ENCODE measurements at regions not wholly inside any gene's neighbourhood (a gene's known extent, or its start where the extent isn't known, plus 50 kb on each side); places are given as distances from the start of the nearest gene placed in this dataset.

GRCh38 chr5:123696921-123697341 is 185.0 kb downstream of the CSNK1G3 start:
- no peak overlapping the region for H3K4me3 Mint-ChIP-seq
- H3K4me1 Mint-ChIP-seq (ENCODE audit: low read depth), result no peaks in the 10 kb centered on the region
- peaks cover 29% of the 10 kb centered on the region for H3K9me3 Mint-ChIP-seq
- H3K27ac Mint-ChIP-seq, result no peak overlapping the region
- intact Hi-C loops (cut with micrococcal nuclease), result no loop called here
- no peaks in the 10 kb centered on the region for H3K36me3 Mint-ChIP-seq (ENCODE audit: low read depth)
- no peaks in the 10 kb centered on the region for H3K27me3 Mint-ChIP-seq

GRCh38 chr5:123690821-123691220 is 178.8 kb downstream of the CSNK1G3 start:
- Mint-ChIP-seq H3K4me3 (no peak overlapping the region), H3K36me3 (ENCODE audit: low read depth) (no peaks in the 10 kb centered on the region), H3K9me3 (peaks cover 19% of the 10 kb centered on the region), H3K4me1 (ENCODE audit: low read depth) (no peaks in the 10 kb centered on the region), H3K27me3 (no peaks in the 10 kb centered on the region), H3K27ac (no peak overlapping the region)
- intact Hi-C loops (cut with micrococcal nuclease), result no loop called here

GRCh38 chr5:123681061-123681460 is 169.1 kb downstream of the CSNK1G3 start:
- Mint-ChIP-seq H3K9me3 (peaks cover 69% of the 10 kb centered on the region), H3K27me3 (no peaks in the 10 kb centered on the region), H3K27ac (no peak overlapping the region), H3K4me1 (ENCODE audit: low read depth) (no peaks in the 10 kb centered on the region), H3K4me3 (no peak overlapping the region), H3K36me3 (ENCODE audit: low read depth) (no peaks in the 10 kb centered on the region)
- intact Hi-C loops (cut with micrococcal nuclease), result no loop called here

- intact Hi-C loops (cut with micrococcal nuclease), result no loop called here
- no peaks in the 10 kb centered on the region for H3K27me3 Mint-ChIP-seq
- no peak overlapping the region for H3K4me3 Mint-ChIP-seq
- H3K9me3 Mint-ChIP-seq, result no peaks in the 10 kb centered on the region
- no peaks in the 10 kb centered on the region for H3K4me1 Mint-ChIP-seq (ENCODE audit: low read depth)
- H3K36me3 Mint-ChIP-seq (ENCODE audit: low read depth), result no peaks in the 10 kb centered on the region
- no peak overlapping the region for H3K27ac Mint-ChIP-seq
Measured at GRCh38 chr5:123673107-123673506, 161.1 kb downstream of the CSNK1G3 start.

GRCh38 chr5:123671711-123672456 is 159.9 kb downstream of the CSNK1G3 start:
- no peak overlapping the region for H3K27ac Mint-ChIP-seq
- H3K36me3 Mint-ChIP-seq (ENCODE audit: low read depth), result no peaks in the 10 kb centered on the region
- no peaks in the 10 kb centered on the region for H3K27me3 Mint-ChIP-seq
- intact Hi-C loops (cut with micrococcal nuclease), result no loop called here
- H3K4me1 Mint-ChIP-seq (ENCODE audit: low read depth), result no peaks in the 10 kb centered on the region
- no peak overlapping the region for H3K4me3 Mint-ChIP-seq
- no peaks in the 10 kb centered on the region for H3K9me3 Mint-ChIP-seq

GRCh38 chr5:123671042-123671441 is 159.1 kb downstream of the CSNK1G3 start:
- Mint-ChIP-seq H3K4me1 (ENCODE audit: low read depth) (no peaks in the 10 kb centered on the region), H3K27me3 (no peaks in the 10 kb centered on the region), H3K27ac (no peak overlapping the region), H3K9me3 (peaks cover 1% of the 10 kb centered on the region), H3K4me3 (no peak overlapping the region), H3K36me3 (ENCODE audit: low read depth) (no peaks in the 10 kb centered on the region)
- intact Hi-C loops (cut with micrococcal nuclease), result no loop called here
